Suprapubic skin (tissue), 4 donors: ENCODE measurements at regions not wholly inside any gene's neighbourhood (a gene's known extent, or its start where the extent isn't known, plus 50 kb on each side); places are given as distances from the start of the nearest gene placed in this dataset.

ENCODE experiments used
- DNase-seq, 2 donors: peaks; one replicate each; pipeline ENCODE4 v3.0.0-alpha.2; 2019; ENCODE audit warnings: low spot score in 2 of 2
- H3K27ac ChIP-seq: fragments of 200-600 bp; sonication (generic); one replicate; pipeline ENCODE4 v1.5.1; 2019
- H3K27me3 ChIP-seq: fragments of 200-600 bp; sonication (generic); one replicate; pipeline ENCODE4 v1.5.1; 2019
- H3K36me3 ChIP-seq: fragments of 200-600 bp; sonication (generic); one replicate; pipeline ENCODE4 v1.5.1; 2019
- H3K4me1 ChIP-seq: fragments of 200-600 bp; sonication (generic); one replicate; pipeline ENCODE4 v1.5.1; 2019
- H3K4me3 ChIP-seq: fragments of 200-600 bp; sonication (generic); one replicate; pipeline ENCODE4 v1.5.1; 2019; ENCODE audit warnings: mild to moderate bottlenecking
- H3K9me3 ChIP-seq: fragments of 200-600 bp; sonication (generic); one replicate; pipeline ENCODE4 v1.5.1; 2019
- CTCF ChIP-seq, 2 donors: fragments of 200-600 bp in 1 of 2; fragments of 450-650 bp in 1 of 2; sonication (generic) in 1 of 2; IDR thresholded peaks; one replicate each; pipeline ENCODE4 v1.5.1; 2016 to 2019; ENCODE audit warnings: antibody characterized with exemption in 2 of 2, mild to moderate bottlenecking in 1 of 2, moderate library complexity in 1 of 2
- EP300 ChIP-seq: sonication (generic); formaldehyde crosslinking; IDR thresholded peaks from one replicate; pipeline ENCODE4 v1.6.1; 2017; ENCODE audit warnings: antibody characterized with exemption
- POLR2A ChIP-seq, 2 donors: fragments of 450-650 bp; IDR thresholded peaks; one replicate each; pipeline ENCODE4 v1.6.1; 2017; ENCODE audit warnings: antibody characterized with exemption in 2 of 2, mild to moderate bottlenecking in 2 of 2, moderate library complexity in 2 of 2
- POLR2AphosphoS5 ChIP-seq, 3 donors: sonication (generic); formaldehyde crosslinking; IDR thresholded peaks; one replicate each; pipeline ENCODE4 v1.6.1; 2017; ENCODE audit warnings: antibody characterized with exemption in 3 of 3
- WGBS: methylation state at CpG from one replicate; pipeline ENCODE4 v1.1.5; 2018; 5-methylcytosine and 5-hydroxymethylcytosine counted together

GRCh38 chr6:132213191-132213590 lies 188.1 kb downstream of the MOXD1 start:
- WGBS, result 81% methylated on average over 4 of the region's 4 CpGs
- no peak for DNase-seq
- TF ChIP-seq CTCF (IDR thresholded peaks at IDR 0.05), result no peak
- no peak for TF ChIP-seq POLR2AphosphoS5 (IDR thresholded peaks at IDR 0.05)
- no peak for TF ChIP-seq EP300
- TF ChIP-seq POLR2A (IDR thresholded peaks at IDR 0.05), result no peak
- Histone ChIP-seq H3K4me1 (no peaks in the 10 kb centered on the region), H3K9me3 (no peaks in the 10 kb centered on the region), H3K36me3 (no peaks in the 10 kb centered on the region), H3K27me3 (no peaks in the 10 kb centered on the region), H3K27ac (no peak overlapping the region), H3K4me3 (no peak overlapping the region)

- WGBS, result 91% methylated on average over 3 of the region's 3 CpGs
- no peaks in the 10 kb centered on the region for H3K36me3 ChIP-seq
- DNase-seq, result no peak
- no peak overlapping the region for H3K4me3 ChIP-seq
- H3K9me3 ChIP-seq, result no peaks in the 10 kb centered on the region
- TF ChIP-seq POLR2AphosphoS5 (IDR thresholded peaks at IDR 0.05) (no peak), EP300 (no peak), POLR2A (IDR thresholded peaks at IDR 0.05) (no peak), CTCF (IDR thresholded peaks at IDR 0.05) (no peak)
- H3K27ac ChIP-seq, result no peak overlapping the region
- H3K27me3 ChIP-seq, result no peaks in the 10 kb centered on the region
- H3K4me1 ChIP-seq, result no peaks in the 10 kb centered on the region
These were observed 190.2 kb downstream of the MOXD1 start for GRCh38 chr6:132210886-132211563.

GRCh38 chr6:132209351-132209750 lies 191.9 kb downstream of the MOXD1 start:
- H3K27me3 ChIP-seq, result no peaks in the 10 kb centered on the region
- H3K9me3 ChIP-seq, result no peaks in the 10 kb centered on the region
- H3K4me3 ChIP-seq, result no peak overlapping the region
- no peaks in the 10 kb centered on the region for H3K4me1 ChIP-seq
- H3K36me3 ChIP-seq, result no peaks in the 10 kb centered on the region
- no peak for DNase-seq
- TF ChIP-seq POLR2A (IDR thresholded peaks at IDR 0.05), result no peak
- TF ChIP-seq EP300, result no peak
- TF ChIP-seq POLR2AphosphoS5 (IDR thresholded peaks at IDR 0.05), result no peak
- no peak for TF ChIP-seq CTCF (IDR thresholded peaks at IDR 0.05)
- no peak overlapping the region for H3K27ac ChIP-seq
- 50% methylated on average over 1 of the region's 1 CpG for WGBS

GRCh38 chr6:132207991-132208390 lies 193.3 kb downstream of the MOXD1 start:
- TF ChIP-seq POLR2AphosphoS5 (IDR thresholded peaks at IDR 0.05), result no peak
- TF ChIP-seq CTCF (IDR thresholded peaks at IDR 0.05), result no peak
- no peak for TF ChIP-seq POLR2A (IDR thresholded peaks at IDR 0.05)
- no peak for TF ChIP-seq EP300
- no peaks in the 10 kb centered on the region for H3K9me3 ChIP-seq
- H3K27me3 ChIP-seq, result no peaks in the 10 kb centered on the region
- WGBS, result 89% methylated on average over 3 of the region's 3 CpGs
- no peak for DNase-seq
- no peak overlapping the region for H3K4me3 ChIP-seq
- no peaks in the 10 kb centered on the region for H3K36me3 ChIP-seq
- no peaks in the 10 kb centered on the region for H3K4me1 ChIP-seq
- H3K27ac ChIP-seq, result no peak overlapping the region

GRCh38 chr6:132205946-132206345 lies 195.3 kb downstream of the MOXD1 start:
- no peaks in the 10 kb centered on the region for H3K27me3 ChIP-seq
- WGBS, result 76% methylated on average over 1 of the region's 1 CpG
- H3K4me3 ChIP-seq, result no peak overlapping the region
- no peak for TF ChIP-seq POLR2AphosphoS5 (IDR thresholded peaks at IDR 0.05)
- DNase-seq, result no peak
- H3K4me1 ChIP-seq, result no peaks in the 10 kb centered on the region
- H3K9me3 ChIP-seq, result no peaks in the 10 kb centered on the region
- no peak overlapping the region for H3K27ac ChIP-seq
- H3K36me3 ChIP-seq, result no peaks in the 10 kb centered on the region

- TF ChIP-seq POLR2A (IDR thresholded peaks at IDR 0.05) (no peak), POLR2AphosphoS5 (IDR thresholded peaks at IDR 0.05) (no peak), EP300 (no peak), CTCF (IDR thresholded peaks at IDR 0.05) (no peak)
These were observed 196.7 kb downstream of the MOXD1 start for GRCh38 chr6:132204591-132204990.

More at GRCh38 chr6:132204591-132204990, 196.7 kb downstream of the MOXD1 start:
- DNase-seq, result no peak
- Histone ChIP-seq H3K4me1 (no peaks in the 10 kb centered on the region), H3K36me3 (no peaks in the 10 kb centered on the region), H3K27ac (no peak overlapping the region), H3K27me3 (no peaks in the 10 kb centered on the region), H3K9me3 (no peaks in the 10 kb centered on the region), H3K4me3 (no peak overlapping the region)
- WGBS, result 72% methylated on average over 4 of the region's 4 CpGs
